ENCODE measurements at regions not wholly inside any gene's neighbourhood (a gene's known extent, or its start where the extent isn't known, plus 50 kb on each side); places are given as distances from the start of the nearest gene placed in this dataset.
"Not testable (repeated sequence)": the region's sequence is repeated elsewhere in the genome, so short reads cannot be mapped to it uniquely, and the experiment has no call there.

DNA sequence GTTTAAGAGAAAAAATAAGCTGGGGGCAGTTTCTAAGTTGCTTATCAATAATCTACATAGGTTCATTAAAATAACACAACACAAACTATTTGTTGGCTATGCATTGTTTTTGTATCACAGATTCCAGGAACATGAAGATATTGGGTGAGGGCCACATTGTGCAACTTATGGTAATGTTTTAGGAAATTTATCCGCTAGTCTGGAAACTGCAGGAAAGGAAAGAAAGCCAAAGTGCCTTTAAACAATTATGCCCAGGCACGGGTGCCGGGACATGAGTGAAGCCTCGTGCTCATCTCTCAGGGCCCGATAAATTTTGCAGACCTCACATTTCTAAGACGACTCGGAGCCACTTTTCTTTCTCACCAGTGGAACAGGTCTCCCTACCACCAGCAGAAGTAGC is 52.6 kb upstream of the GOLGA8Q start:
- H3K9me3 ChIP-seq (replicated peaks in 1 of 2; ENCODE audit: control insufficient read depth in 2 of 2, insufficient read depth in 1 of 2, low read depth in 1 of 2, low read length in 2 of 2); H2BK12ac ChIP-seq (ENCODE audit: low read length); H4K8ac ChIP-seq (ENCODE audit: low read depth, low read length); H4K91ac ChIP-seq (ENCODE audit: low read depth, low read length, poor library complexity); H2BK15ac ChIP-seq (ENCODE audit: low read length); H3K36me3 ChIP-seq (replicated peaks in 1 of 2; ENCODE audit: control insufficient read depth in 2 of 2, insufficient read depth in 2 of 2, low read length in 2 of 2); H2BK5ac ChIP-seq (ENCODE audit: low read length); H3K4me1 ChIP-seq (ENCODE audit: control insufficient read depth in 2 of 2, insufficient read depth in 1 of 2, low read depth in 1 of 2, low read length in 2 of 2); H3K23ac ChIP-seq (ENCODE audit: low read depth, low read length, poor library complexity); H3K4me3 ChIP-seq (ENCODE audit: low read length in 2 of 2); H3K4ac ChIP-seq (ENCODE audit: low read length); H3K18ac ChIP-seq (ENCODE audit: low read length); H2BK120ac ChIP-seq (ENCODE audit: low read depth, low read length); DNase-seq (ENCODE audit: low spot score); H3K79me1 ChIP-seq (ENCODE audit: low read depth, low read length); H3K4me2 ChIP-seq (ENCODE audit: insufficient read depth, low read length, poor library complexity, severe bottlenecking); H3K27ac ChIP-seq (replicated peaks; ENCODE audit: low read length); H2AK5ac ChIP-seq (ENCODE audit: low read depth, low read length); H3K14ac ChIP-seq (ENCODE audit: low read length); H3K27me3 ChIP-seq (ENCODE audit: control insufficient read depth in 3 of 3, insufficient read depth in 3 of 3, low read depth in 1 of 3, low read length in 3 of 3); H2AFZ ChIP-seq (ENCODE audit: low read length); H3K9ac ChIP-seq (ENCODE audit: low read depth, low read length, poor library complexity): not testable (repeated sequence)
- whole genome bisulfite sequencing, 2 donors (ENCODE audit: extremely low coverage in 2 of 2, insufficient read length in 2 of 2, insufficient replicate concordance in 1 of 2), result no CpG with 5 or more reads among the region's 7 CpGs

DNA sequence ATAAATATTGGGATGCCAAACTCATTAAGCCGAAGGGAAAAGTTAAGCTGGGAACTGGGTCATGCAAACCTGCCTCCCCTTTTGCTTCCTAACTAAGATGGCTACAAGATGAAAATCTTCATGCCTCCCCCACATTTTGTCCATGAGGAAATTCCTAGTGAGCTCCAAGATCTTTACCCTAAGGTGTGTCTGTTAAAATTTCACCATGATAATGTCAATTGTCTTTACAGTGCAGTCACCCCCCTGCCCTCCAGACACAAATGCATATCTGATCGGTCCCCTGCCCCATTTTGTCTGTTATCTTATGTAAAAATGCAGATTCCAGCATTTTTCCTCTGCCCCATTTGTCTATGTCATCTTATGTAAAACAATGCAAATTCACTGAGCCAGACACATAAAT is 51.3 kb upstream of the GOLGA8Q start:
- H3K4ac ChIP-seq (ENCODE audit: low read length); DNase-seq (ENCODE audit: low spot score); H3K27ac ChIP-seq (replicated peaks; ENCODE audit: low read length); H3K9me3 ChIP-seq (replicated peaks in 1 of 2; ENCODE audit: control insufficient read depth in 2 of 2, insufficient read depth in 1 of 2, low read depth in 1 of 2, low read length in 2 of 2); H2BK5ac ChIP-seq (ENCODE audit: low read length); H2BK15ac ChIP-seq (ENCODE audit: low read length); H3K36me3 ChIP-seq (replicated peaks in 1 of 2; ENCODE audit: control insufficient read depth in 2 of 2, insufficient read depth in 2 of 2, low read length in 2 of 2); H2BK12ac ChIP-seq (ENCODE audit: low read length); H3K4me3 ChIP-seq (ENCODE audit: low read length in 2 of 2); H3K18ac ChIP-seq (ENCODE audit: low read length); H3K79me1 ChIP-seq (ENCODE audit: low read depth, low read length); H4K8ac ChIP-seq (ENCODE audit: low read depth, low read length); H3K14ac ChIP-seq (ENCODE audit: low read length); H3K4me2 ChIP-seq (ENCODE audit: insufficient read depth, low read length, poor library complexity, severe bottlenecking); H3K9ac ChIP-seq (ENCODE audit: low read depth, low read length, poor library complexity); H2AFZ ChIP-seq (ENCODE audit: low read length); H2BK120ac ChIP-seq (ENCODE audit: low read depth, low read length); H4K91ac ChIP-seq (ENCODE audit: low read depth, low read length, poor library complexity); H2AK5ac ChIP-seq (ENCODE audit: low read depth, low read length); H3K4me1 ChIP-seq (ENCODE audit: control insufficient read depth in 2 of 2, insufficient read depth in 1 of 2, low read depth in 1 of 2, low read length in 2 of 2); H3K23ac ChIP-seq (ENCODE audit: low read depth, low read length, poor library complexity); H3K27me3 ChIP-seq (ENCODE audit: control insufficient read depth in 3 of 3, insufficient read depth in 3 of 3, low read depth in 1 of 3, low read length in 3 of 3): not testable (repeated sequence)
- WGBS, 2 donors (ENCODE audit: extremely low coverage in 2 of 2, insufficient read length in 2 of 2, insufficient replicate concordance in 1 of 2), result no CpG with 5 or more reads among the region's 2 CpGs

Data from neuronal stem cell (in vitro differentiated cells).